Tibial artery (tissue), 4 donors: ENCODE measurements at regions not wholly inside any gene's neighbourhood (a gene's known extent, or its start where the extent isn't known, plus 50 kb on each side); places are given as distances from the start of the nearest gene placed in this dataset.

ENCODE experiments used
- DNase-seq, 2 donors: peaks; one replicate each; pipeline ENCODE4 v3.0.0-alpha.2; 2019
- H3K27ac ChIP-seq, 2 donors: fragments of 200-600 bp; sonication (generic) in 1 of 2; 1 replicate in 1 of 2; 2 replicates in 1 of 2; pipeline ENCODE4 v1.5.1; 2018 to 2019; ENCODE audit warnings: mild to moderate bottlenecking in 1 of 2
- H3K27me3 ChIP-seq, 2 donors: fragments of 200-600 bp; sonication (generic) in 1 of 2; one replicate each; pipeline versions ENCODE4 v1.5.1 to v1.6.0; 2016 to 2019
- H3K36me3 ChIP-seq, 3 donors: fragments of 200-600 bp; sonication (generic) in 2 of 3; one replicate each; pipeline ENCODE4 v1.5.1; 2016 to 2019; ENCODE audit warnings: mild to moderate bottlenecking in 2 of 3
- H3K4me1 ChIP-seq, 4 donors: fragments of 200-600 bp; sonication (generic) in 2 of 4; 1 replicate in 3 of 4; 2 replicates in 1 of 4; pipeline ENCODE4 v1.5.1; 2016 to 2019
- H3K4me3 ChIP-seq, 2 donors: fragments of 200-600 bp; sonication (generic) in 1 of 2; 1 replicate in 1 of 2; 2 replicates in 1 of 2; pipeline ENCODE4 v1.5.1; 2018 to 2019; ENCODE audit warnings: mild to moderate bottlenecking in 2 of 2
- H3K9me3 ChIP-seq, 3 donors: fragments of 200-600 bp; sonication (generic) in 1 of 3; one replicate each; pipeline ENCODE4 v1.5.1; 2016 to 2019
- CTCF ChIP-seq, 2 experiments: fragments of 200-600 bp in 1 of 2; fragments of 450-650 bp in 1 of 2; IDR thresholded peaks; one replicate each; pipeline ENCODE4 v1.5.1; 2017 to 2019; ENCODE audit warnings: antibody characterized with exemption in 2 of 2, mild to moderate bottlenecking in 1 of 2, moderate library complexity in 1 of 2
- intact Hi-C: fragments of 100-400 bp; cut with DNase I; formaldehyde crosslinking; loops from one replicate; pipeline ENCODE4 v1.15.0; 2023; ENCODE audit warnings: low total_unique reads

DNA sequence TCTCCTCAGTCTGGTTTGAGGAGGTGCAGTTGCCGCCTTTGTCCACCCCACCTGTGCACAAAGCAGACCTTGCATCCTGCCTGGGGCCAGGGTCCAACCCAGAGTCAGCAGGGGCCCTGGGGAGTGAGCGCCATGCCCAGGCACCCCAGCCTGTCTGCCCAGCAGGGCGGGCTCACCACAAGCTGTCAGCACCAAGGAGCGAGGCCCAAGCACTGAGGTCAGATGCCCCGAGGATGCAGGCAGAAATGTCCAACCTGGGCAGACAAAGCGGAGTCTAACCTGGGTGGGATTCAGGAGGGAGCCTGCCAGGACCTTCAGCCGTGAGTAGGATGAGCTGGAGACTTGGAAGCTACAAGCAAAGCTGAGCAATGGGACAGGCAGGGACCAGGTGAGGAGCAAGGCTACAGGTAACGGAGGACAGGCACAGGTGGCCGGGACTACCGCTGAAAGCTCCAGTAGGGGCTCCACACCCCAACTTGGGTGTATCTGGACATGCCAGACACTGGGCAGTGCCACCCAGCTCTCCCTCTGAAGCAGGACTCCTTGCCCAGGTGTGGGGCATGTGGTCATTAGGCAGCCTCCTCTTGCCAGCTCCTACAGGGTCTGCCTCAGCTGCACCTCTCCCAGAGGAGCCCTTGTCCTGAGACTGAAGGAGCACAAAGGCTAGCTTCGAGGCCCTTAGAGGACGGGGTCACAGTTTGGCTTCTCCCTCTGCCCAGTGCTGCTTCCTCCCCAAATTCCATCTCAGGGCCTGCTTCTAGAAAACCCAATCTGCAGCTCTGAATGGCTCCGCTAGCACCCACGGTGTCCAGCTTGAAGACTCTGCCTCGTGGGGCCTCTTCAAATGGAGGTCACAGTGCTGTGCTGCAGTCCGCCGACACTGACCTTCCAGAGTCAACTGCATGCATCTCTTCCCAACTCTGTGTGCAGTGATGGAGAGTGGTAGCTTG, 210.6 kb upstream of the CDYL start:
- peaks cover 0 to 9% (median 6%) of the 10 kb centered on the region in 3 donors for H3K9me3 ChIP-seq
- H3K36me3 ChIP-seq: no peaks in the 10 kb centered on the region
- no peaks in the 10 kb centered on the region for H3K27me3 ChIP-seq
- intact Hi-C loops: no loop called here
- H3K4me3 ChIP-seq: no peak overlapping the region
- DNase-seq: no peak
- H3K4me1 ChIP-seq: no peaks in the 10 kb centered on the region
- no peak overlapping the region for H3K27ac ChIP-seq
- TF ChIP-seq CTCF (IDR thresholded peaks at IDR 0.05): no peak

DNA sequence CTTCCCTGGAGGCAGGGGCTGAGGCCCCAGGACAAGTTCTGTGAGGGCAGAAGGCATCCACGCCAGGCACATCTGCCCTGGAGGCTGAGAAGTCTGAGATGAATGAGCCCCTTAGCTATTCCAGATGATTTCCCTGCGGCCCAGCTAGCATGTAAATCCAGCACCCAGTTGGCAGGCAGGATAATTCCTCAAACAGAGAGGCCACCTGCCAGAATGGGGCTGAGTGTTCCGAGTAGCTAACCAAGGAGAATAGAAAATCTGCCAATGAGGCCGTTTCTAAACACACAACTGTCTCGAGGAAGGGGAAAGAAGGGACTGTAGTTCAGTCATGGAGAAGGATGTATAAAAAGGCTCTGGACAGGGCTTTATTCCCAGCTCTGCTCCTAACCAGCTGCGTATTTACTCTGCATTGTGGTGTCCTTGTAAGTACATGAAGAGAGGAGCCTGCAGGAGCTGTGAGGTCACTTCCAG, 211.4 kb upstream of the CDYL start:
- Histone ChIP-seq H3K4me3 (no peak overlapping the region), H3K27ac (no peak overlapping the region), H3K9me3 (peaks cover 0 to 2% (median 0%) of the 10 kb centered on the region in 3 donors), H3K27me3 (no peaks in the 10 kb centered on the region), H3K4me1 (no peaks in the 10 kb centered on the region), H3K36me3 (no peaks in the 10 kb centered on the region)
- no peak for TF ChIP-seq CTCF (IDR thresholded peaks at IDR 0.05)
- no peak for DNase-seq
- intact Hi-C loops: no loop called here

GRCh38 chr6:4563877-4564276, 212.3 kb upstream of the CDYL start:
- TF ChIP-seq CTCF (IDR thresholded peaks at IDR 0.05): no peak
- intact Hi-C loops: no loop called here

GRCh38 chr6:4563156-4563555, 213.0 kb upstream of the CDYL start:
- intact Hi-C loops: no loop called here
- no peak for DNase-seq
- Histone ChIP-seq H3K36me3 (no peaks in the 10 kb centered on the region), H3K4me1 (no peaks in the 10 kb centered on the region), H3K4me3 (no peak overlapping the region), H3K9me3 (no peaks in the 10 kb centered on the region), H3K27me3 (no peaks in the 10 kb centered on the region), H3K27ac (no peak overlapping the region)
- TF ChIP-seq CTCF (IDR thresholded peaks at IDR 0.05): no peak

More at GRCh38 chr6:4563877-4564276, 212.3 kb upstream of the CDYL start:
- no peak for DNase-seq
- H3K36me3 ChIP-seq: no peaks in the 10 kb centered on the region
- H3K27me3 ChIP-seq: no peaks in the 10 kb centered on the region
- H3K4me3 ChIP-seq: no peak overlapping the region
- H3K4me1 ChIP-seq: no peaks in the 10 kb centered on the region
- no peak overlapping the region for H3K27ac ChIP-seq
- no peaks in the 10 kb centered on the region for H3K9me3 ChIP-seq

- no peaks in the 10 kb centered on the region for H3K36me3 ChIP-seq
- no peak for DNase-seq
- no peaks in the 10 kb centered on the region for H3K27me3 ChIP-seq
- no peak overlapping the region for H3K27ac ChIP-seq
- H3K4me1 ChIP-seq: no peaks in the 10 kb centered on the region
- no peak overlapping the region for H3K4me3 ChIP-seq
- TF ChIP-seq CTCF (IDR thresholded peaks at IDR 0.05): no peak
- no peaks in the 10 kb centered on the region for H3K9me3 ChIP-seq
- intact Hi-C loops: no loop called here
Observed at GRCh38 chr6:4561773-4562400, 214.3 kb upstream of the CDYL start.
